Mesenchymal stem cell (in vitro differentiated cells and primary cell): ENCODE measurements at regions not wholly inside any gene's neighbourhood (a gene's known extent, or its start where the extent isn't known, plus 50 kb on each side); places are given as distances from the start of the nearest gene placed in this dataset.

Experiments
- DNase-seq: peaks from one replicate; pipeline ENCODE4 v3.0.0-alpha.2; 2013
- H2AFZ ChIP-seq: one replicate; pipeline ENCODE4 v1.6.1; 2013; ENCODE audit warnings: low read depth, mild to moderate bottlenecking, control low read depth, inconsistent platforms, low read length, moderate library complexity
- H2AK5ac ChIP-seq: 2 replicates; pipeline ENCODE4 v1.6.1; 2013; ENCODE audit warnings: low read length, moderate library complexity, mild to moderate bottlenecking, inconsistent platforms; ENCODE audit not compliant: severe bottlenecking
- H2BK120ac ChIP-seq: one replicate; pipeline ENCODE4 v1.6.1; 2013; ENCODE audit warnings: low read depth, mild to moderate bottlenecking, inconsistent platforms, low read length, moderate library complexity
- H2BK12ac ChIP-seq, 2 experiments: one replicate each; pipeline ENCODE4 v1.6.1; 2013; ENCODE audit warnings: inconsistent platforms in 2 of 2, low read length in 2 of 2, mild to moderate bottlenecking in 2 of 2, moderate library complexity in 2 of 2, control low read depth in 1 of 2
- H2BK15ac ChIP-seq: one replicate; pipeline ENCODE4 v1.6.1; 2013; ENCODE audit warnings: mild to moderate bottlenecking, low read depth, inconsistent platforms; ENCODE audit not compliant: poor library complexity, severe bottlenecking
- H2BK5ac ChIP-seq: 2 replicates; pipeline ENCODE4 v1.6.1; 2013; ENCODE audit warnings: low read depth, mild to moderate bottlenecking, low read length, control low read depth, inconsistent platforms; ENCODE audit not compliant: poor library complexity, severe bottlenecking
- H3K14ac ChIP-seq, 2 experiments: one replicate each; pipeline ENCODE4 v1.6.1; 2013; ENCODE audit warnings: inconsistent platforms in 2 of 2, low read length in 2 of 2, control low read depth in 1 of 2, mild to moderate bottlenecking in 1 of 2, moderate library complexity in 1 of 2
- H3K18ac ChIP-seq, 2 experiments: one replicate each; pipeline ENCODE4 v1.6.1; 2013; ENCODE audit warnings: inconsistent platforms in 2 of 2, low read length in 2 of 2, control low read depth in 1 of 2, low read depth in 1 of 2, mild to moderate bottlenecking in 1 of 2
- H3K23ac ChIP-seq, 2 experiments: one replicate each; pipeline ENCODE4 v1.6.1; 2013; ENCODE audit warnings: inconsistent platforms in 2 of 2, low read length in 2 of 2, mild to moderate bottlenecking in 2 of 2, moderate library complexity in 2 of 2, control low read depth in 1 of 2
- H3K27ac ChIP-seq: 2 replicates; pipeline ENCODE4 v1.5.1; 2013; ENCODE audit warnings: mild to moderate bottlenecking, moderate library complexity, low read length, control low read depth, inconsistent platforms; ENCODE audit not compliant: poor library complexity, severe bottlenecking
- H3K27me3 ChIP-seq, 2 experiments: 2 replicates each; pipeline versions ENCODE4 v1.6.1 to v1.7.0; 2013; ENCODE audit warnings: low read length in 2 of 2, mild to moderate bottlenecking in 2 of 2, moderate library complexity in 2 of 2, control low read depth in 1 of 2, inconsistent platforms in 1 of 2; ENCODE audit not compliant: control insufficient read depth in 1 of 2, insufficient read depth in 1 of 2
- H3K36me3 ChIP-seq, 2 experiments: 2 replicates each; pipeline versions ENCODE4 v1.6.1 to v1.7.0; 2013; ENCODE audit warnings: low read length in 2 of 2, control low read depth in 1 of 2, inconsistent platforms in 1 of 2, low read depth in 1 of 2, mild to moderate bottlenecking in 1 of 2; ENCODE audit not compliant: insufficient read depth in 2 of 2, control insufficient read depth in 1 of 2
- H3K4ac ChIP-seq, 2 experiments: one replicate each; pipeline ENCODE4 v1.6.1; 2013; ENCODE audit warnings: inconsistent platforms in 2 of 2, low read length in 2 of 2, mild to moderate bottlenecking in 2 of 2, moderate library complexity in 2 of 2, control low read depth in 1 of 2, low read depth in 1 of 2
- H3K4me1 ChIP-seq: 2 replicates; pipeline ENCODE4 v1.6.1; 2013; ENCODE audit warnings: low read depth, low read length, control low read depth; ENCODE audit not compliant: control insufficient read depth, insufficient read depth
- H3K4me2 ChIP-seq: 2 replicates; pipeline ENCODE4 v1.6.1; 2013; ENCODE audit warnings: low read length, mild to moderate bottlenecking, inconsistent platforms; ENCODE audit not compliant: poor library complexity, severe bottlenecking
- H3K4me3 ChIP-seq, 2 experiments: 2 replicates each; pipeline versions ENCODE4 v1.5.1 to v1.7.0; 2013; ENCODE audit warnings: low read length in 2 of 2, mild to moderate bottlenecking in 2 of 2, control low read depth in 1 of 2, low read depth in 1 of 2; ENCODE audit not compliant: insufficient read depth in 1 of 2
- H3K79me1 ChIP-seq: replicated peaks from 2 replicates; pipeline ENCODE4 v1.6.1; 2013; ENCODE audit warnings: mild to moderate bottlenecking, control low read depth, low read length, inconsistent platforms; ENCODE audit not compliant: poor library complexity, severe bottlenecking
- H3K9ac ChIP-seq: 2 replicates; pipeline ENCODE4 v1.7.0; 2013; ENCODE audit warnings: mild to moderate bottlenecking, low read length, moderate library complexity
- H3K9me3 ChIP-seq: 2 replicates; pipeline ENCODE4 v1.7.0; 2013; ENCODE audit warnings: mild to moderate bottlenecking, low read length; ENCODE audit not compliant: control insufficient read depth
- H4K8ac ChIP-seq: one replicate; pipeline ENCODE4 v1.6.1; 2013; ENCODE audit warnings: inconsistent platforms, mild to moderate bottlenecking, low read length, moderate library complexity
- H4K91ac ChIP-seq: one replicate; pipeline ENCODE4 v1.6.1; 2013; ENCODE audit warnings: mild to moderate bottlenecking, low read length, inconsistent platforms
- WGBS: methylation state at CpG from one replicate; pipeline ENCODE4 v1.1.7; 2013; ENCODE audit warnings: mixed read lengths; 5-methylcytosine and 5-hydroxymethylcytosine counted together

DNA sequence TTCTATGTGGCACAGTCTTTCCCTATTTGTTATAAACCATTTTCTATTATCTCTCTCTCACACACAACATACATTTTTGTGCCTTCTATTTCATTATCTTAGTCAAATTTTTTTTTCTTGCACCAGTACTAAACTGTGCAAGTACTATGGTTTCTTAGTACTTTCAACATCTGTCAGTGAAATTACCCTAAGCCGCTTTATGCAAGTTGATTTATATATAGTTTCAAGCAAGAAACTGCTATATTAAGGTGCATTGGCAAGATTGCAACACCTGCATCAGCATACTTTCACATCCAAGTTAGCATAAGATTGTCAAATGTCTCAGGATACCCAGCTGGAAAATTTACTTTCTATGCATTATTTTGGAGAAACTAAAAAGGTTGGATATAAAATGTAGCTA is 180.2 kb upstream of the FSTL5 start:
- Histone ChIP-seq H2AK5ac (no peak overlapping the region), H3K9me3 (no peaks in the 10 kb centered on the region), H3K9ac (no peak overlapping the region), H3K23ac (no peak overlapping the region), H2BK5ac (no peak overlapping the region), H3K4ac (no peak overlapping the region), H2AFZ (no peak overlapping the region), H3K14ac (no peak overlapping the region), H3K27ac (no peak overlapping the region), H3K4me1 (no peaks in the 10 kb centered on the region), H4K91ac (no peak overlapping the region), H2BK15ac (no peak overlapping the region), H3K4me3 (no peak overlapping the region), H3K18ac (no peak overlapping the region), H4K8ac (no peak overlapping the region), H3K79me1 (no peaks in the 10 kb centered on the region), H3K27me3 (no peaks in the 10 kb centered on the region), H2BK12ac (no peak overlapping the region), H2BK120ac (no peak overlapping the region), H3K4me2 (no peak overlapping the region), H3K36me3 (no peaks in the 10 kb centered on the region)
- no peak for DNase-seq
- WGBS: no CpG with 5 or more reads among the region's 1 CpG

DNA sequence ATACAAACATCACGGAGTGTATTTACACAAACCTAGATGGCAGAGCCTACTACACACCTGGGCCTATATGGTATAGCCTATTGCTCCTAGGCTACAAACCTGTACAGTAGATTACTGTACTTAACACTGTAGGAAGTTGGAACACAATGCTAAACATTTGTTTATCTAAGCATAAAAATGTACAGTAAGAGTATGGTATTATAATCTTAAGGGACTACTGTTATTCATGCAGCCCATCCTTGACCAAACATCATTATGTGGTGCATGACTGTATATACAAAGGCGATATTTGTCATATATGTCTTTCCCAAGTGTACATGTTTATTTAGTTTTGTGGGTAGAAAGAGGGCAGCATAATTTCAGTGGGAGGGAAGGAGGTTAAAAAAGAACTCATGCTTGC is 177.7 kb upstream of the FSTL5 start:
- no peak overlapping the region for H3K4me2 ChIP-seq
- H3K23ac ChIP-seq: no peak overlapping the region
- no peak for DNase-seq
- no peak overlapping the region for H3K4me3 ChIP-seq
- no peak overlapping the region for H2AFZ ChIP-seq
- H3K9me3 ChIP-seq: no peaks in the 10 kb centered on the region
- H3K27ac ChIP-seq: no peak overlapping the region
- H3K4ac ChIP-seq: no peak overlapping the region
- WGBS: no CpG with 5 or more reads among the region's 2 CpGs
- no peak overlapping the region for H3K9ac ChIP-seq
- no peak overlapping the region for H2AK5ac ChIP-seq
- no peak overlapping the region for H3K14ac ChIP-seq
- H2BK12ac ChIP-seq: no peak overlapping the region
- no peaks in the 10 kb centered on the region for H3K36me3 ChIP-seq
- H3K4me1 ChIP-seq: no peaks in the 10 kb centered on the region
- no peak overlapping the region for H2BK15ac ChIP-seq
- H2BK5ac ChIP-seq: no peak overlapping the region
- no peaks in the 10 kb centered on the region for H3K27me3 ChIP-seq
- H3K18ac ChIP-seq: no peak overlapping the region
- H4K8ac ChIP-seq: no peak overlapping the region
- H3K79me1 ChIP-seq: no peaks in the 10 kb centered on the region
- no peak overlapping the region for H4K91ac ChIP-seq
- no peak overlapping the region for H2BK120ac ChIP-seq

DNA sequence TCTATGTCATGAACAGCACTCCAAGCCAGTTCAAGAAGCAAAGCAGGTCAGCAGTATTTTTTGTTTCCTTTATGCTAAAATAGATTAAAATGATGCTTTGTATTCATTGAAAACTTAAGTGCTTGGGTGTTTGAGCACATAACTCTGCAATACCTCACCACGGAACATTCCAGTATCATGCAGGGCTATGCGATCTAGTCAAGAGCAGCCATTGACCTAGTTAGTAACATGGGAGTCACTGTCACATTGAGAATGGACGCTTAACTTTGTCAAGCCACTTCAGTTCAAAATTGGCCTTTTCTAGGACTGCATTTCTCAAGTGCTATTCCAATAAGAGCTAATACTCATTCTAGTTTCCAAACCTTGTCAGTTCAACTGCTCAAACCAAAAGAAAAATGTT is 160.1 kb upstream of the FSTL5 start:
- 96% methylated on average over 3 of the region's 3 CpGs for WGBS
- H2BK120ac ChIP-seq: no peak overlapping the region
- H2BK15ac ChIP-seq: no peak overlapping the region
- DNase-seq: no peak
- H3K4me1 ChIP-seq: no peaks in the 10 kb centered on the region
- H2AK5ac ChIP-seq: no peak overlapping the region
- H3K4me2 ChIP-seq: no peak overlapping the region
- no peak overlapping the region for H3K9ac ChIP-seq
- no peaks in the 10 kb centered on the region for H3K79me1 ChIP-seq
- H3K9me3 ChIP-seq: no peaks in the 10 kb centered on the region
- H4K8ac ChIP-seq: no peak overlapping the region
- H4K91ac ChIP-seq: no peak overlapping the region
- no peak overlapping the region for H3K14ac ChIP-seq
- peak overlapping the region; percentile 47 for H3K27ac ChIP-seq
- H3K4me3 ChIP-seq: no peak overlapping the region
- no peak overlapping the region for H2BK12ac ChIP-seq
- H3K23ac ChIP-seq: no peak overlapping the region
- no peak overlapping the region for H2AFZ ChIP-seq
- no peak overlapping the region for H3K4ac ChIP-seq
- H3K27me3 ChIP-seq: no peaks in the 10 kb centered on the region
- H2BK5ac ChIP-seq: no peak overlapping the region
- no peak overlapping the region for H3K18ac ChIP-seq
- no peaks in the 10 kb centered on the region for H3K36me3 ChIP-seq

DNA sequence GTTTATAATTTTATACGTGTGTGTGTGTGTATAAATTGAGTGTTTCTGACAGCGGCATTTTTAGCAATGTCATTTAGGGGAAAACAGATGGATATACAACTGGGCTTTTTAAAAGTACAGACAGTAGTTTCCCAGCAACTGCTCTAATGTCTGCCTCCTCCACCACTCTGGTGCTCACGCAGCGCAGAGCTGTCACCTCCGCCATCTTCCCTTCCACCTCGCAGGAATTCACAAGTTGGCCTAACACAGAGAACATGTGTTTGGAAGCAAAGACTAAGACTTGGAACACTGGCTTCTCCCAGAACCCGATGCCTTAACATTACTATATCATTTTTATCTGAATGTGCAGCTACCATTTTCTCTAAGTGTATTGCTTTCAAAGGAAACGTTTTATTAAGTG is 158.3 kb upstream of the FSTL5 start:
- Histone ChIP-seq H3K79me1 (no peaks in the 10 kb centered on the region), H3K23ac (no peak overlapping the region), H3K14ac (no peak overlapping the region), H3K27ac (no peak overlapping the region), H3K18ac (no peak overlapping the region), H3K36me3 (no peaks in the 10 kb centered on the region), H2AFZ (no peak overlapping the region), H2BK12ac (no peak overlapping the region), H3K9ac (no peak overlapping the region), H2AK5ac (no peak overlapping the region), H2BK120ac (no peak overlapping the region), H3K4me2 (no peak overlapping the region), H4K8ac (no peak overlapping the region), H3K4ac (no peak overlapping the region), H2BK5ac (no peak overlapping the region), H2BK15ac (no peak overlapping the region), H3K9me3 (no peaks in the 10 kb centered on the region), H3K4me3 (no peak overlapping the region), H3K4me1 (no peaks in the 10 kb centered on the region), H3K27me3 (no peaks in the 10 kb centered on the region), H4K91ac (no peak overlapping the region)
- no peak for DNase-seq
- WGBS: 90% methylated on average over 6 of the region's 8 CpGs
